Left lung (tissue), 4 donors: ENCODE measurements at regions not wholly inside any gene's neighbourhood (a gene's known extent, or its start where the extent isn't known, plus 50 kb on each side); places are given as distances from the start of the nearest gene placed in this dataset.

Source experiments
- ATAC-seq: fragments of 200-7000 bp; cut with Tn5 transposase; one replicate; pipeline ENCODE4 v1.9.1; 2020; ENCODE audit warnings: moderate library complexity
- DNase-seq, 4 donors: peaks; one replicate each; pipeline ENCODE4 v3.0.0-alpha.2; 2013 to 2020
- H3K27ac ChIP-seq, 2 donors: fragments of 200-600 bp; sonication (generic) in 1 of 2; one replicate each; pipeline versions ENCODE4 v1.5.0 to v1.8.0; 2020 to 2021
- H3K27me3 ChIP-seq, 2 donors: fragments of 200-600 bp; sonication (generic) in 1 of 2; one replicate each; pipeline versions ENCODE4 v1.5.0 to v1.8.0; 2020 to 2021
- H3K36me3 ChIP-seq, 2 donors: fragments of 200-600 bp; sonication (generic) in 1 of 2; one replicate each; pipeline versions ENCODE4 v1.5.0 to v1.8.0; 2020 to 2021
- H3K4me1 ChIP-seq, 2 donors: fragments of 200-600 bp; one replicate each; pipeline ENCODE4 v1.8.0; 2021
- H3K4me3 ChIP-seq, 2 donors: fragments of 200-600 bp; sonication (generic) in 1 of 2; one replicate each; pipeline versions ENCODE4 v1.5.0 to v1.8.0; 2020 to 2021; ENCODE audit warnings: mild to moderate bottlenecking in 1 of 2
- H3K9me3 ChIP-seq, 2 donors: fragments of 200-600 bp; sonication (generic) in 1 of 2; one replicate each; pipeline versions ENCODE4 v1.5.0 to v1.8.0; 2020 to 2021
- intact Hi-C, 2 donors: fragments of 100-400 bp; cut with DNase I; formaldehyde crosslinking; loops; one replicate each; pipeline versions ENCODE4 v1.11.2 to v1.14.2; 2022
- TF ChIP-seq, protein P1 (sequence below), 2 donors: fragments of 200-600 bp; sonication (generic) in 1 of 2; IDR thresholded peaks; one replicate each; pipeline versions ENCODE4 v1.5.0 to v1.8.0; 2021; ENCODE audit warnings: antibody characterized with exemption in 2 of 2
- donor health status: DM: no; HTN: yes; CAD: no.
- donor health status: DM: no; HTN: no; CAD: no.

DNA sequence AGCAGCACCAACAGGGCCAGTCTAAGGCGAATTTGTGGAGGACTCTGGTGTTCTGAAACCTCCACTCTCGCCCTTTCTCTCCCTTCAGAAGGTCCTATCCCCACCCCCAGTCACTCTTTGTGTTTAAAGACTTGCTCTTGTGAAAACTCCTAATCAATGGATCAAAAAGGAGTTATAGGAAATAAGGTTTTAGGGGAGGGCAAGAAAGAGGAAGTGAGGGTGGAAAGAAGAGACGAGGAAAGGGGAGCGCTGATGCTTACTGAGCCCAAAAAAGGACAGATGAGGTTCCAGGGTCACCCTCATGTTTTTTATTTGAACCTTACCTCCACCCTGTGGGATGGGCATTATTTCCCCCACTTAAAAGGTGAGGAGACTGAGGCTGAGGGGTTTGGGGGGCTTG, 70.0 kb upstream of the SLC6A11 start:
- DNase-seq (no peak), ATAC-seq (no peak)
- no peaks in the 10 kb centered on the region for H3K36me3 ChIP-seq
- H3K27ac ChIP-seq, result no peak overlapping the region
- no peaks in the 10 kb centered on the region for H3K4me1 ChIP-seq
- intact Hi-C loops, result no loop called here
- TF ChIP-seq, protein P1, sequence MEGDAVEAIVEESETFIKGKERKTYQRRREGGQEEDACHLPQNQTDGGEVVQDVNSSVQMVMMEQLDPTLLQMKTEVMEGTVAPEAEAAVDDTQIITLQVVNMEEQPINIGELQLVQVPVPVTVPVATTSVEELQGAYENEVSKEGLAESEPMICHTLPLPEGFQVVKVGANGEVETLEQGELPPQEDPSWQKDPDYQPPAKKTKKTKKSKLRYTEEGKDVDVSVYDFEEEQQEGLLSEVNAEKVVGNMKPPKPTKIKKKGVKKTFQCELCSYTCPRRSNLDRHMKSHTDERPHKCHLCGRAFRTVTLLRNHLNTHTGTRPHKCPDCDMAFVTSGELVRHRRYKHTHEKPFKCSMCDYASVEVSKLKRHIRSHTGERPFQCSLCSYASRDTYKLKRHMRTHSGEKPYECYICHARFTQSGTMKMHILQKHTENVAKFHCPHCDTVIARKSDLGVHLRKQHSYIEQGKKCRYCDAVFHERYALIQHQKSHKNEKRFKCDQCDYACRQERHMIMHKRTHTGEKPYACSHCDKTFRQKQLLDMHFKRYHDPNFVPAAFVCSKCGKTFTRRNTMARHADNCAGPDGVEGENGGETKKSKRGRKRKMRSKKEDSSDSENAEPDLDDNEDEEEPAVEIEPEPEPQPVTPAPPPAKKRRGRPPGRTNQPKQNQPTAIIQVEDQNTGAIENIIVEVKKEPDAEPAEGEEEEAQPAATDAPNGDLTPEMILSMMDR (IDR thresholded peaks at IDR 0.05), result no peak
- no peaks in the 10 kb centered on the region for H3K9me3 ChIP-seq
- no peak overlapping the region for H3K4me3 ChIP-seq
- H3K27me3 ChIP-seq, result peaks cover 5 to 43% of the 10 kb centered on the region in 2 donors

DNA sequence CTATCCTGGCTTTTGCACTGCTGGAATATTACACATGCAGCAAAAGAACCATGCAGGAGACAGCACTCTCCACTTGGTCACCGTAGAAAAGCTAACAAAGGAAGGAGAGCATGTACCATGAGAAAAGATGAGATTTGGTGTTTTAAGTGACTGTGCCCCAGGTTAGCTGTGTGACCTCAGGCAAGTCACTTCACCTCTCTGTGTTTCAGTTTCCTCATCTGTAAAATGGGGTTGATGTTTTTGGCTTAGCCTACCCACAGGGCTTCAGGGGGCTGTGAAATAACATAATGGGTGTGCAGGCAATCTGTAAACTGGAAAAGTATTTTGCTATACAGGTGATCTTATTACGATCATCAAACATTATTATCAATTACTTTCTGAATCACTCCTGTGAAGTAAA, 69.3 kb upstream of the SLC6A11 start:
- ATAC-seq, result no peak
- H3K27me3 ChIP-seq, result peaks cover 5 to 49% of the 10 kb centered on the region in 2 donors
- H3K36me3 ChIP-seq, result no peaks in the 10 kb centered on the region
- H3K27ac ChIP-seq, result no peak overlapping the region
- no peaks in the 10 kb centered on the region for H3K4me1 ChIP-seq
- H3K4me3 ChIP-seq, result no peak overlapping the region
- DNase-seq, result no peak
- intact Hi-C loops, result no loop called here
- TF ChIP-seq, protein P1 (IDR thresholded peaks at IDR 0.05), result no peak
- no peaks in the 10 kb centered on the region for H3K9me3 ChIP-seq

DNA sequence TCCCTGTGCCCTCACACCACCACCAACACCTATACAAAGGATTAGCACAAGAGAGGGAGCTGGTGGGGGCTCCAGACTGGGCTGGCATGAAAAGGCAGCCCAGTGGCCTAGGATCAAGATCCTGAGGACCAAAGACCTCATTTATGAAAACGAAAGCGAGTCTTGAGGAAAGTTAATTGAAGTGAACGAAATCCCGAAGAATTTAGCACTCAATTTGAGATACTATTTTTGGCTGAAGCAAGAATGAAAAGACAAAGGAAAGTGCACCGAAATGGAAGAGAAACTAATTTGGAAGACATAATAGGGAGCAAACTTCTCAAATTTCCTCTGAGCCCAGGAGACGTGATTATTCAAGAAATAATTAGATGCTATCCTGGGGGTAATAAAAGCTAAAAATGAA, 68.7 kb upstream of the SLC6A11 start:
- TF ChIP-seq, protein P1 (IDR thresholded peaks at IDR 0.05), result no peak
- H3K9me3 ChIP-seq, result no peaks in the 10 kb centered on the region
- no peak for DNase-seq
- no peaks in the 10 kb centered on the region for H3K36me3 ChIP-seq
- peaks cover 5 to 55% of the 10 kb centered on the region in 2 donors for H3K27me3 ChIP-seq
- no peak for ATAC-seq
- H3K4me3 ChIP-seq, result no peak overlapping the region
- H3K27ac ChIP-seq, result no peak overlapping the region
- intact Hi-C loops, result no loop called here
- H3K4me1 ChIP-seq, result no peaks in the 10 kb centered on the region

DNA sequence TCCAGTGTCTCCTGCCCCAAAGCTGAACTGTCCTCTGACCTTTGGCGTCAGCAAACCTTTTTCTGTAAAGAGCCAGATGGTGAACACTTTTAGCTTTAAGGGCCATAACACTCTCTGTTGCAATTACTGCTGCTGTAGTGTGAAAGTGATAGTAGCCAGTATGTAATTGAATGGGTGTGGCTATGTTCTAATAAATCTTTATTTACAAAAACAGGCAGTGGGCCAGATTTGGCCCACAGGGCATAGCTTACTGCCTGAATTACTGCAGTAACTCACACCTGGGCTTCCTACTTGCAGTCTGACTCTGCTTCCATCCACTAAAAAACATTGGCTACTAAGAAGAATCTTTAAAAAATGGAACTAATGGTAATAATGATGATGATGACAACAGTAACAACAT, 68.0 kb upstream of the SLC6A11 start:
- TF ChIP-seq, protein P1 (IDR thresholded peaks at IDR 0.05), result no peak
- Histone ChIP-seq H3K27ac (no peak overlapping the region), H3K27me3 (peaks cover 5 to 60% of the 10 kb centered on the region in 2 donors), H3K4me1 (no peaks in the 10 kb centered on the region), H3K4me3 (no peak overlapping the region), H3K9me3 (no peaks in the 10 kb centered on the region), H3K36me3 (no peaks in the 10 kb centered on the region)
- ATAC-seq (no peak), DNase-seq (no peak)
- intact Hi-C loops, result no loop called here

DNA sequence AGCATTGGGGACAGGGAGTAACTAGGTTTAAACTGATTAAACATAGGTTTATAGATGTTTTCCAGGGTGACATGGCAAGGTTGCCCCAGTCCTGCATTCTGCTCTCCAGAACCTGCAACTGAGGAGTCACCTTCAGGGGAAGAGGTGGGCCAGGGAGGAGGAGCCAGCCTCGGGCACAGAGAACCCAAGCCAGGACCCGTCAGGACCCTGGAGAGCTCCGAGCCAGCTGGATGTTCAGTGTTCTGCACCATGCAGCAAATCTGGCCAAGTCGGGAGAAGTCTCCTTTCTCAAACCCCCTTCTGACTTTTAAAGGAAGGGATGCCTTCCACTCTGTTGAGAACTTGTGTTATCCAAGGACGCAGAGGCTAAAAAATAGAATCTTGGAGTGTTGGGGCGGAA, 62.1 kb upstream of the SLC6A11 start:
- intact Hi-C loops, result loop anchor here in 1 of 2 donors (10.0 kb wide), 1 partner anchor 301 kb away; no protein-coding TSS in a partner anchor
- no peak overlapping the region for H3K4me3 ChIP-seq
- no peaks in the 10 kb centered on the region for H3K9me3 ChIP-seq
- no peaks in the 10 kb centered on the region for H3K36me3 ChIP-seq
- DNase-seq, result peak in 2 of 4 donors; percentile 37 to 62
- ATAC-seq, result peak; percentile 78
- no peaks in the 10 kb centered on the region for H3K4me1 ChIP-seq
- H3K27me3 ChIP-seq, result peaks cover 5 to 63% of the 10 kb centered on the region in 2 donors
- TF ChIP-seq, protein P1 (IDR thresholded peaks at IDR 0.05), result no peak
- no peak overlapping the region for H3K27ac ChIP-seq
